ENCODE measurements at regions not wholly inside any gene's neighbourhood (a gene's known extent, or its start where the extent isn't known, plus 50 kb on each side); places are given as distances from the start of the nearest gene placed in this dataset.
A peak's percentile ranks its signal among the peaks of the same experiment; 100 is the strongest.

DNA sequence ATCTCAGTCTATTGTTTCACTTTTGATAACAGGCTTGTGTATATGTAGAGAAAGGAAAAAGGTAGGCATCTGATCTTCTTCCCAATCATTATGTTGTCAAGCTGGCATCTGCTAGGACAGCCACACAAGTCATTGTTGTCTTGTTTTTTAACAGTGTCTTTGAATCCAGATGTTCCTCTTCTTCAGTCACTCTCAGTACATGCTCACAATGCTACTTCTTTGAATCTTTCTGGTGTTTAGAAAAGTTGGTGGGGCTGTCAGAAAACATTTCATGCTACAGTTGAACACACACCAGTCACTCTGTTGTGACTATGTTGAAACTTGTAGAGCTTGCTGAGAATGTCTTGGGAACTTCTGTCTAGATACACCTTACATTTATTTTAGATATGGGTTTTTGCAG lies 1231.4 kb upstream of the MIR17HG start:
- DNase-seq, result no peak

DNA sequence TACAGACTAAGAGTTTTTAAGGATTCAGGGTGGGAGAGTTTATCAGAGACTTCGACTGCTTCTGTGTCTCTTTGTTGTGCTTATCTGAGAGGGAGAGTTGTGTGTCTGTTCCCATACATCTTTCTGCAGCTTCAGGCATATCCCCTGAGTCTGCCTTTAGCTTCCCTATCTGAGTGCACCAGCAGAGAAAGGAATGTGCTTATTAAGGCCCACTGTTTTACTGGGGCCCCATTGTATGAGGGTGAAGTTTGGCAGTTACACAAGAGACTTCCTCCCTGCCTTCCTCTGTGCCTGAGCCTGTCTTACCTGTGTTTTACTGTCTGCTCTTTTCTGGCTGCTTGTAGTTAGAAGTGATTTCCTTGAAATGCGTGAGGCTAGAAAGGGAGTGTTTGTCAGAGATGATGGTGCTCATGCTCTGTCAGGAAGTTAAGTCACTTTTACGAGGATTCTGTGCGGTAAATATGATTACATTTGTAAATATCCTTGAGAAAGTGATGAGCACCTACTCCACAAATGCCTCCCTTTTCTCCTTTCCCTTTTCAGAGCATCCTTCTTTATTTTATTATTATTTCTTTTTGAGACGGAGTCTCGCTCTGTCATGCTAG lies 1228.9 kb upstream of the MIR17HG start:
- no peak for DNase-seq

DNA sequence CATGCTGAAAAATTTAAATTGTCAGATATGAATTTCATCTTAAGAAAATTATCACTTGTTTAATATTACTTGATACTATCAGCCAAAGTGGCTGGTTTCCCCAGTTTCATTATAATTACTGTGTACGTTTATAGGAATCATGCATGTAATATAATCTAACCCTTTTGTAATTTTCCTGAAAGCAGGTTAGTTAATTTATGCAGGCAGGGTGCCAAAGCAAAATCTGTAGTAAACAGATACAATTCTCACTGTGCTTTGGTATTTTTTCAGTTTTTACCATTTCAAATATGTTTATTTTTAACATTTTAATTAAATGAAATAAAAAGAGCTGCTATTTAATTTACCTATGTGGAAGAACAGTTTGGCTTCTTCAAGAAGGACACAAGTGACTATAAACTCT lies 1227.5 kb upstream of the MIR17HG start:
- DNase-seq, result no peak

DNA sequence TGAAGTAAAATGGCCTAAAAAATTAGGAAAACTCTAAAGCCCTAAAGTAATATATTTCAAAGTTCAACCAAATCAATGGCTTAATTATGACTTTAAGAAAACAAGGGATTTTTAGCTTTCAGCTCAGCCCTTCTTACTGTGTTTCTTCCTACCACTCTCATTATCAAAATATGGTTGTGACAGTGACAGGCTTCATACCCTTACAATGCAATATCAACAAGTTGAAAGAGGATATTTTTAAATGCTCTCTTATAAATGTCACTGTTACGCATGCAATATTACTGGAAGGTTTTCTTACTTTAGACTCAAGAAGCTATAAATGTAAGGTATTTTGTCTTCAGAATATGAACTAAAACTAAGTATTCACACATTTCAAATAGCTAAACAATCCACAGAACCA lies 1225.7 kb upstream of the MIR17HG start:
- no peak for DNase-seq

DNA sequence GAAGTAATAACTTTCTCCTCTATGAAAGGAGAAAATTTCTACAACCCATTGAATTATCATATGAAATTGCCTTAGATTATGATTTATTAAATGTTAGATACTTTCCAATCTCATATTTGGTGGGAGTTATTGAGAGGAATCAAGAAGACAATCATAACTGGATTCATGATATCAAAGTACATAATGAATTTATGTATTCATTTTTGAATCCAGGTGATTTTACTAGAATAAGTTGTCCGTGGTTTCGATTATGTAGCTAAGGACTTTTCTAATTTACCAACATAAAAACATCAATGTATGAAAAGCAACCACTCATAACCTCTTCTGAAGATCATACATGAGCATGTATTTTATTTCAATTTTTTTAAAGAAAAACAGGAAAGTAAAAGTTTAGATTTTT lies 1225.0 kb upstream of the MIR17HG start:
- no peak for DNase-seq

DNA sequence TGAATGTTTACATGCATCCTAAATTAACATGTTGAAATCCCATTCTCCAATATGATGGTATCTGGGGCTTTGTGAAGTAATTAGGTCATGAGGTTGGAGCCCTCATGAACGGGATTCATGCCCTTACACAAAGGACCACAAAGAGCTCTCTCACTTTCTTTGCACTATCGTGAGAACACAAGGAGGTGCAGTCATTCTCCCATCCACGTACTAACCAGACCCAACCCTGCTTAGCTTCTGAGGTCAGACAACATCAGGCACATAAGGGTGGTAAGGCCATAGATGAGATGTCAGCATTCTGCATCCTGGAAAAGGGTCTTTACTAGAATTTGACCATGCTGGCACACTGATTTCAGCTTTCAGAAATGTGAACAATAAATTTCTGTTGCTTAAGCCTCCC lies 1211.9 kb upstream of the MIR17HG start:
- DNase-seq, result no peak

DNA sequence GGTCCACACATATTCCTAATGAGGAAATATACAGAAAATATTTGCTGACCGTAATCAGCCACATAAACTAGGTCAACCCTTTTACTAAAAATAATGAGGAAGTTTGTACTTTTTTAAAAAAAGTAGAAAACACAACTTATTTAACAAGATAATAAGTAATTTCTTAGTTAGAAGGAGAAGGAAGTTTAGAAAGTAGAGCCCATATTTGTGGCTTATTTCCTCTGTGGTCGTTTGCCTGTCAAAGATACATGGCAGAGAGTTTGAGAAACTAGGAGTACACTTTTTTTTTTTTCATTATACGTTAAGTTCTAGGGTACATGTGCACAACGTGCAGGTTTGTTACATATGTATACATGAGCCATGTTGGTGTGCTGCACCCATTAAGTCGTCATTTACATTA lies 1205.2 kb upstream of the MIR17HG start:
- no peak for DNase-seq

DNA sequence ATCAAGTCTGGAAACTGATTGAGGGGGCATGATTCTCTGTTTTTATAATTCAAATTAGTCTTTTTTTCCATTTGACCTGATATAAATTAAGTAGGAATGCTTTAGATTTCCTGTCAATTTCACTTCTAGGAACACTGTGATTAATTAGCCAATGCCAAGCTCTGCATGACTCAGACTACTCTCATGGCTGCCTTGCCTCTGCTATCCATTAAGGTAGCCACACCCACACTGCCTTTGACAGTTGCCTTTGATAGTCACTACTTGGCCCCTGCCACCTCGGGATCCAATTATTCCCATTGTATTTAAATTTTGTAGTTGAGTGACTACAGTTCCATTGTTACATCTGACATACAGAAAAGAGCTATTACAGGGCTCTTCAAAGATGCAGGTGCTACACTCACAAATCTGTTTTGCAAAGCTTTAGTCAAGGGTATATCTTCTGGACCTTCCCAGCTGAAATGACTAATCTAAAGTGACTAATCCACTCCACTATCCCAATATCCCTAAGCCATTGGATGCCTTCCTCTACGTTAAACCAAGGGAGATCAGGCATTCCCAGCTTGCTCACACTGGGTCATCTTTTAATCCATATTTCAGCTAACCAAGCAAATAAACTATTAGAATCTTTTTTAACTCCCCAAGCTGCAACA lies 1193.1 kb upstream of the MIR17HG start:
- DNase-seq, result no peak

DNA sequence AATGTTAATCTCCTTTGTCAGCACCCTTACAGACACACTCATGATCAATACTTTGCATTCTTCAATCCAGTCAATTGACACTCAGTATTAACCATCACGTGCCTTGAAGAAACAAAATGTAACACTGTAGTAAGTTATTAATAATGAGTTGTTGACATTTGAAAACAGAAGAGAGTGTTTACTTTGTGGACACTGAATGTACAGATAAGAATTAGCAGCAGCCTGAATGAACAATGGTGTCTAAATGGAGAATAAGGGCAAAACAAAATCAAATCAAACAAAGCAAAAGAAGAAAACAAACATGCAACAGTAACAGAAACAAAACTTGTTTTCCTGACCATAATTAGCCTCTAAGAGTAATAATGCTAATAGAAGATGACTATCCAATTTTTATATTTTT lies 1191.1 kb upstream of the MIR17HG start:
- DNase-seq, result no peak

DNA sequence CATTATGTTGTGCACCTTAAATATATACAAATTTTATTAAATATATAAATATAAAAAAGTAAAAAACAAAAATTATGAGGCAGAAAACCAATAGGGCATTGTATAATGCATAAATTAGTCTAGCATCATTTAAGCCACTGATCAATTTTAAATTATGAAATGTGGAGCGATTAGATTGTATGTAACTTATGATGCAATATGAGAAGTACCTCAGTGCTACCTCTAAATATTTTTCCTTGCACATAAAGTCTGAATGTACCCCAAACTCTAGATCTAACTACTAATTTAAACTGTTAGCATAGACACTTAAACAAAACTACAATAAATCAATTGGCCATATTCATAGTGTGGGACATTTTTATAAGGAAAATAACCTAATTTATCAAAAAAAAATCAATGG lies 1178.5 kb upstream of the MIR17HG start:
- no peak for DNase-seq

DNA sequence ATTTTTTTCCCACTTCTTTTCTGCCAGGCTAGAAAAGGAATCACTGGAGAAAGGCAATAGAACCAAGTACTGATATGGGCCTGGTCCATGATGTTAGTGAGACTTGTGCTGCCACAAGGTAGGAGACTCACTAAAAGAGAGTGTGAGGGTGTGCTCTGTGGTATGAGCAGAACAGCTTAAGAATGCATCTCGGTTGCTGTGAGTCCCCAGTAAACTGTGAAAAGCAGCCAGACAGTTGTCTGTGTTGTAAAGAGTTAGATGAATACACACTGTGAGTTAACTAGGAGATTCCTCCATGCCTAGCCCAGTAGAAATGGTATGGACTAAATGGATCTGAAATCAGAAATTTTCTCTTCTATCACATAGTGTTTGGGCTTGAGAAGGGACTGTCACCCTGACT lies 1177.3 kb upstream of the MIR17HG start:
- DNase-seq, result no peak

DNA sequence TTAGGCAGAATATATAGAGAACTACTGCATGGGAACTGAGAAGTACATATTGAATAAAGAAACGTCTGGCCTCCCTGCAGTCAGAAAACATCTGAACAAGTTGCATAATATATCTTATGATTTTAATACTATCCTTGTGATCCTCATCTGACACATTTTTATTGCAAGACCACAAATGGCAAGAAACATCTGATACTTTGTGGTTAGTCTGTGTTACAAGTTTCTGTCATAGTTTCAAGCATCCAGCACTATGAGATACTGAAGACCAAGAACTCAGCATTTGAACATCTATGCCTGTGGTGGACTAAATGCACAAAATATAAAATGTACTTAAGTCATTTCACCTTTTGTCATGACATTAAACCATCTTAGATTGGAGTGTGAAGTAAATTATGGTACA lies 1175.8 kb upstream of the MIR17HG start:
- DNase-seq, result no peak

DNA sequence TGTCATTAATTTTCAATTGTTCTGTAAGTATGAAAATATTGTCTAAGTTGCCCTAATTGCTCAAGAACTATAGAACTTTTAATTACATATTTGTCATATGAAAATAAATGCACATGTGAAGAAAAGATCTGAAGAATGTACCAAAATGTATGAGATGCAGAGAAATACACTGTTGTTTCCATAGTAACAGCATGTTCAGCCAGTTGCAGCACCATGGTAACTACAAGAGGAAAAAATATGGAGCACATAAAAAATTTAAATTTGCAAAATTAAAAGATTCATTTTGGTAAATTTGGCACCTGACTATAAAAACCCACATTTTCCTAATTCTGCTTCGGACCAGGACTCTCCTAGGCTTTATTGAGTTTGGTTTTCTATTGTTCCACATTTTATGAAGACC lies 1170.0 kb upstream of the MIR17HG start:
- no peak for DNase-seq

DNA sequence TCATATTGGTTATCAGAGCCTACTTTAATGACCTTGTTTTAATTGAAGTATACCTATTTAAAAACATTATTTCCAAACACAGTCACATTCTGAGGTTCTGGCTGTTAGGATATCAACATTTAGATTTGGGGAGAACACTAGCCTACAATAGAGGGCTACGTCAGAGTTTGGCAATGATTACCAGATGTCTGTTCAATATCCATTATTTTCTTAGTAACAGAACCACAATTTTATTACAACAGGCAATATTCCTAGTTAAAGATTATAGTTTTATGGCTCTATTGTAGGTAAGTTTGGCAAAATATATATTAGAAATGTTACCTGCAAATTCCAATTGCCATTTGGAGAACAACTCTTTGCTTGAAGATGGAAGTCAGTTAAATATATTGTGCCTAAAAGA lies 1163.1 kb upstream of the MIR17HG start:
- no peak for DNase-seq

DNA sequence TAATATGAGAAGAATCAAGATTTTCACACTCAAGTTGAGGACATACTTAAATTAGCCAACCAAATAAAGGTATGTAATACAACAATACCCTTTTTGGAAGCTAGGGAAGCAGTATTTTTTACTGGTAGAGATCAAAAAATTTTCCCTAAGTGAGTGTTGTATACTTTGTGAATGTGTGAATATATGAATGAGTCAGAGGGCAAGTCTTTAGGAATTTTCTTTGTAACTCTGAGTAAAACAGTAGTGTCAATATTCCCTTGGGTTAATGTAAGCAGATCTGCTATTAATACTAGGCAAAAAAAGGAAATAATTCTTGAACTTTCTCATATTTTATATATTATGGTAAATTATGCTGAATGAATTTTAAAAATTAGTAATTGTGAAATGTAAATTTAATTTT lies 1161.8 kb upstream of the MIR17HG start:
- no peak for DNase-seq

DNA sequence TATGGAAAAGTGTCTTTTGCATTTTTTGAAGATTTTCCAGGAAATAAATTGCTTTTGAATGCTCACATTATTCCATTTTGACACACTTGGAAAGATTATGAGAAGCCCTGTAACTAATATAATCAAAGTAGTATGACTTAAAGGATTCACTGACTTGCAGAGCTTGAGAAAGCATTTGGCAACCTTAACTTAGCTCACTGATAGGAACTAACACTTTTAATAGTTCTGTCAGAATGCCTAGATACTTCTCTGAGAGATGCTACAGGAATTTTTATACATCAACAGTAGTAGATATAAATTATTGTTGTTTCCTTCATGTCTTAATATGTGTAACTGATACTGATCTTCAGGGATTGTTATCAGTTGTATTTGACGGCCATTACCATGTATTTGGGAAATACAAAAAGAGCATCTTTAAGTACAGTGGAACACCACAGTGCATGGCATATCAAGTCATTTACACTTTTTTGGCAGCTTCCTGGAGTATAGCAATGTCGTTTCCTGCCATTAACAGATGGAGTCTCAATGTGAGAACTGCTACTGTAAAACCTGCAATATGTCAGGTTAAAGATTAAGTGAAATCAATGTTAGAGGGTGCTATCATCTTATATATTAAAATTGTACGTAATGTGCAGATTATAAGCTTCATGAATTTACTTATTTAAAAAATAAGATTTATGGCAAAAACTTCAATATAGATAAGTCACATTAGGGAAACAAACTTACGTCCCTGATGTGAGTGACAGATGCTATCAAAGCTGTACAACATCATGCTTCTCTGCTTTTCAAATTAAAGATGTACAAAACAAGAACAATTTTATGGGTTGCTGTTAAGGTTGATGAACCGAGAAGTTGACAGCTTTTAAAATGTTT lies 1159.8 kb upstream of the MIR17HG start:
- DNase-seq, result peak; percentile 2 to 45

DNA sequence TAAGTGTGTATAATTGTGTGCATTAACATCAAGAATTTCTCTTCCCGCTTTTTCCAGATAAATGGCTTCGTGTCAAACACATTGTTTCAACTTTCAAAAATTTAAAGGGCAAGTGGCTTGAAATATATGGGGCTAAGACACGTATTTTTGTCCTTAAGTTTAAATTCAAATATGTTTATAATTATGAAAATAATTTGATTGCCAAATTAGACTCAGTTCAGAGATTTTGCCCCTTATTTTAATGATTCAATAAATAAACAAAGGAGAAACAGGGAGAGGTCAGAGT lies 1159.2 kb upstream of the MIR17HG start:
- no peak for DNase-seq

DNA sequence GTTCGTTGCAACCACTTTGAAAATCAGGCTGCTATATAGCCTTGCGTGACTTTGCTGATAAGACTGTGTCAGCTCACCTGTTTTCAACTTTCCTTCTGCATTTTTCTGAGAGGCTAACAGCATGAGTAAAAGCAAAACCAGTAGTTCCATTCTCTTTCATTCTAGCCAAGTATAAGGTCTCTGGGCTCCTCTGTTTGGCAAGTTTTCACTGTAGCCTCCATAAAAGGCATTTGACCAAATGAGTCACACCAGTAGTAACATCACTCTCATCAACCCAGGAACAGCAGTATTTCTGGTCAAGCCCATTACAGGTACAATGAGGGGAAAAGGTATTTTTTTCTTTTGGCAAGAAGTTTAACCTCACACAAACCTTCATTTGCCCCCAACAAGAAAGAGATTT lies 1149.8 kb upstream of the MIR17HG start:
- DNase-seq, result no peak

DNA sequence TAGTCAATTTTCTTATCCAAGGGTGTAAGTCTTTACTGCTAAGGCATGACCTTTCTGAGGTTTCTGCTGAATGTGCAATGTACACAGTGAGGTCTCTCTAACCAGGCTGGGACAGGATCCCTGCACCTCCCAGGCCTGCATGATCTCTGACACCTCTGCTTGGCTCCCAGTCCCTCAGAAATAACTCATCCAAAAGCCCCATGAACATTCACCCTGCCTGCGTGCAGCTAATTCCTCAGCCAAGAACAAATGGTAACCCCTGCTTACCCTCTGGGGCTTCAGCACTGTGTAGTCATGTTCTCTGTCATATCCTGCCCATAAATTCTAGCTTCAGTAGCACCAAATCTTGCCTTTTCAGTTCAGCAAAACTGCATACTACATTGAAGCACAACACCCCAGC lies 1146.3 kb upstream of the MIR17HG start:
- DNase-seq, result no peak

DNA sequence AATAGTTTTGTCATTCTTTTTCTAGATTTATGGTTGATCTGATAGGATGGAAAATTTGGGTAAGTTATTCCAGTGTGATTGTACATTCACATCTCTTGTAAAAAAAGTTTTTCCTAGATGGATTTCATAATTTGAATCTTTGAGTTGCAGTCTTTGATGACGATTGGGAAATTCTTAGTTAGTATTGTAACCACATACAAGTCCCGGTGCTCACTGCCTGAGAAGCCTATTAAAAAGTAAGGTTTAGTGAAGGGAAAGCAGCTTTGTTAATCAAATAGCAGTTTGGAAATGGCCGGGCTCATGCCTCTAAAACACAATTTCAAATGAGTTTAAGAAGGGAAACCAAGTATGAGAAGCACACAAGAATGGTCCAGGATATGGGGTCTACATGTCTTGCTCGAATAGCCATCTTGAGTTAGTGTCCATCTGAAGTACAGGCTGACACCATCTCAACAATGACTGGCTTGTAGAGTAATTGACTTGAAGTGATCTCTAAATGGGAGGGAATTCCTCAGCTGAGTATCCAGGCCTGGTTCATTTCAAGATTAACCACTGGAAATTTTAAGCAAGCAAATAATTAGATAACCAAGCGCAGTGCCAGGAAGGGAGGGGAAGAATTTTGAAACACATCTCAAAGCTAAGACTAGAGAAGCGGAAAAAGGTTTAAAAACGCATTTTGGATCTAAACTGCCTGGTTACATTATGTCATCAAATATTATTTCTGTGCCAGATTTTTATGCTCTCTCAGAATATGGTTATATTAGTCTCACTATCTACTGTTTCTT lies 1145.6 kb upstream of the MIR17HG start:
- no peak for DNase-seq

DNA sequence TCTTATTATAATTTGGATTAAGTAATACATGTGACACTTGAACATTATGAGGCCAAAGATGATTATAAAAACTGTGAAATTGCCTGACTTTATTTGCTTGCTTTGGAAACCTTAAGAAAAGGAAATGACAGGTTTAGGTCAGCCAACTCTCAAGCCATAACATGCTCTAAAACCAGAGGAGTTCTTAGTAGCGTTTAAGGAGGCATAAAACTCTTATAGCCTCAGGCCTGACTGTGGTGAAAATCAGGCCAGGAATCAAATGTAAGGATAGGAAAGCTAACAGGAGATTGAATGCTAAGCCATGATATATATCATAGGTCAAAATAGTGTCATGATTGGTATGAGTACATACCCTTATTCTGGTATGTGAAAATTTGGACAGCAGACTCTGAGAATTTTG lies 1142.4 kb upstream of the MIR17HG start:
- DNase-seq, result no peak

DNA sequence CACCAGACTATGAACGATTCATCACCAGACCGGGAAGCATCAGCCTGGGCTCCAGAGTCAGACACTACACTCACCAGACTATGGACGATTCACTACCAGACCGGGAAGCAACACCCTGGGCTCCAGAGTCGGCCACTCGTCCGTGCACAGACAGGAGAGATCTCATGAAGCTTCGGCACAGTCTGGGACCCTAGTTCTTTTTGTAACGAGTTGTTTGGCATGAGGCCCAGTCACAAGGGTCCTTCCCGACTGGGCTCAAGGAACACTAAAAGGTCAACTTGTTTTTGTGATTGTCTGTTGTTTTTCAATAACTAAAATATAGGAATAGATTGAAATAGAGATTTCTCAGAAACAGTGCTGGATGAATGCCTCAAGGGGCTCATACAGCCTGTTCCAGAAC lies 1141.6 kb upstream of the MIR17HG start:
- DNase-seq, result no peak

DNA sequence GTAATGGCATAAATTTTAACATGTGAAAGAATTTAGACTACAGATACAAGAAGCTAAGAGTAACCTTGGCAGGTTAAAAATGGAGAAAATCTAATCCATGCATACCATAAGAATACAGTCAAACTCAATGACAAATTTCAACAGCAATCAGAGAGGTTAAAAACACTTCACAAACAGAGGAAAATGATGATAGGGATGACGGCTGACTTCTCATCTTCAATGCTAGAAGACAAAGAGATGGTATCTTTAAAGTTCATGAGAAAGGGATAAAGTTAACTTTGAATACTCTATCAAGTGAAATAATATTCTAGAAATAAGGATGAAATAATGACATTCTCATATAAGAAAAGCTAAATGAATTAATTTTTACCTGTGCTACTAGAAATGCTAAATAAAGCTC lies 1130.2 kb upstream of the MIR17HG start:
- DNase-seq, result no peak

DNA sequence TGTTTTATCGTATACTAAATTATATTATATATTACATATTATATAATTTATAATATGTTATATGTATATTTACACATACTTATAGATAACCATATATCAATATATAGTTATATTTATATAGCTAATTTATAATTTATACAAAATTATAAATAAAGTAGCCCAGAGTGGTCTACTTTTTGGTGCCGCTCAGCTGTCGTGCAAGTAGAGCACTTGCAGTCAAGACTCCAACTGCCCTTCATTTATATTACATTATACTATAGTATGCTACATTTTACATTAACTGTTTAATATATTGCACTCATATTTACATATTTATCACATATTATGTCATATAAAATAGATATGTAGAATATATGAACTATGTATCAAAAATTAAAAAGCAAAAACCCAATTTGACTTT lies 1124.7 kb upstream of the MIR17HG start:
- DNase-seq, result no peak
